ENCODE measurements at regions not wholly inside any gene's neighbourhood (a gene's known extent, or its start where the extent isn't known, plus 50 kb on each side); places are given as distances from the start of the nearest gene placed in this dataset.

GRCh38 chr7:85587785-85588184, 400.9 kb upstream of the SEMA3D start:
- TF ChIP-seq CTCF (IDR thresholded peaks at IDR 0.05; ENCODE audit: insufficient read depth, low read length): no peak
- TF ChIP-seq SPI1 (IDR thresholded peaks at IDR 0.05; ENCODE audit: borderline replicate concordance, low read depth): no peak
- TF ChIP-seq POLR2AphosphoS5 (IDR thresholded peaks at IDR 0.05; ENCODE audit: low read depth): no peak
- no peak for TF ChIP-seq REST (IDR thresholded peaks at IDR 0.05; ENCODE audit: insufficient replicate concordance, low read depth)
- no peak for TF ChIP-seq GABPA (IDR thresholded peaks at IDR 0.05; ENCODE audit: low read depth)
- no peak for DNase-seq (ENCODE audit: low read depth in 1 of 2, low spot score in 1 of 2)
- no peak overlapping the region for H3K27ac ChIP-seq (replicated peaks)
- H3K27me3 ChIP-seq (ENCODE audit: insufficient read depth, poor library complexity, severe bottlenecking): no peaks in the 10 kb centered on the region
- H3K4me3 ChIP-seq (replicated peaks; ENCODE audit: insufficient read depth, low read length): no peak overlapping the region

GRCh38 chr7:85586091-85586490, 399.2 kb upstream of the SEMA3D start:
- no peak overlapping the region for H3K27ac ChIP-seq (replicated peaks)
- TF ChIP-seq CTCF (IDR thresholded peaks at IDR 0.05; ENCODE audit: insufficient read depth, low read length) (no peak), SPI1 (IDR thresholded peaks at IDR 0.05; ENCODE audit: borderline replicate concordance, low read depth) (no peak), REST (IDR thresholded peaks at IDR 0.05; ENCODE audit: insufficient replicate concordance, low read depth) (no peak), POLR2AphosphoS5 (IDR thresholded peaks at IDR 0.05; ENCODE audit: low read depth) (no peak), GABPA (IDR thresholded peaks at IDR 0.05; ENCODE audit: low read depth) (no peak)

GRCh38 chr7:85583131-85583953, 396.5 kb upstream of the SEMA3D start:
- no peak overlapping the region for H3K4me3 ChIP-seq (replicated peaks; ENCODE audit: insufficient read depth, low read length)
- H3K27ac ChIP-seq (replicated peaks): no peak overlapping the region
- no peaks in the 10 kb centered on the region for H3K27me3 ChIP-seq (ENCODE audit: insufficient read depth, poor library complexity, severe bottlenecking)
- DNase-seq (ENCODE audit: low read depth in 1 of 2, low spot score in 1 of 2): no peak
- TF ChIP-seq POLR2AphosphoS5 (IDR thresholded peaks at IDR 0.05; ENCODE audit: low read depth): no peak
- no peak for TF ChIP-seq REST (IDR thresholded peaks at IDR 0.05; ENCODE audit: insufficient replicate concordance, low read depth)
- TF ChIP-seq GABPA (IDR thresholded peaks at IDR 0.05; ENCODE audit: low read depth): no peak
- TF ChIP-seq CTCF (IDR thresholded peaks at IDR 0.05; ENCODE audit: insufficient read depth, low read length): no peak
- no peak for TF ChIP-seq SPI1 (IDR thresholded peaks at IDR 0.05; ENCODE audit: borderline replicate concordance, low read depth)

More at GRCh38 chr7:85586091-85586490, 399.2 kb upstream of the SEMA3D start:
- no peaks in the 10 kb centered on the region for H3K27me3 ChIP-seq (ENCODE audit: insufficient read depth, poor library complexity, severe bottlenecking)
- DNase-seq (ENCODE audit: low read depth in 1 of 2, low spot score in 1 of 2): no peak
- H3K4me3 ChIP-seq (replicated peaks; ENCODE audit: insufficient read depth, low read length): no peak overlapping the region

All from HL-60 (cell line).